OCI-LY7 (cell line): ENCODE measurements at regions not wholly inside any gene's neighbourhood (a gene's known extent, or its start where the extent isn't known, plus 50 kb on each side); places are given as distances from the start of the nearest gene placed in this dataset.

Source experiments
- EZH2phosphoT487 ChIP-seq: fragments of 200-600 bp; sonication (generic); IDR thresholded peaks from 2 replicates; pipeline ENCODE4 v1.6.1; 2018; ENCODE audit warnings: low read depth, borderline replicate concordance, mild to moderate bottlenecking, mixed run types, antibody characterized with exemption, low read length, moderate library complexity, mixed read lengths
- TF ChIP-seq, protein P1 (sequence below): fragments of 200-600 bp; sonication (generic); conservative IDR thresholded peaks from 2 replicates; pipeline ENCODE4 v1.5.1; 2014; ENCODE audit warnings: mild to moderate bottlenecking, antibody characterized with exemption, low read length, moderate library complexity, mixed read lengths

DNA sequence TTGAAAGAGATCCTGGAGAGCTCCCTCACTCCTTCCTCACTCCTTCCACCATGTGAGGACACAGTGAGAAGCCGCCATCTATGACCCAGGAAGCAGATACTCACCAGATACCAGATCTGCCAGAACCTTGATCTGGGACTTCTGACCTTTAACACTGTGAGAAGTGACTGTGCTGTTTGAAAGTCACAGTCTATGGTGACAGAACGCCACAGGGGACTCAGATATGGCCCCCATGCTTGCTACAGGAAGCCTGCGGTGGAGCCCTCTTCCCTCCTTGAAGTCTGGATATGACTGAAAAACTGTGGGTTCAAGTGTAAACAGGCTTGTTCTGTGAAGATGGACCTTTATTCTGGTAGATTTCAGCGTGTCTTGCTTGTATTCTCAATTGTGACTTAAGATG lies 297.8 kb downstream of the KLF6 start:
- TF ChIP-seq, protein P1, sequence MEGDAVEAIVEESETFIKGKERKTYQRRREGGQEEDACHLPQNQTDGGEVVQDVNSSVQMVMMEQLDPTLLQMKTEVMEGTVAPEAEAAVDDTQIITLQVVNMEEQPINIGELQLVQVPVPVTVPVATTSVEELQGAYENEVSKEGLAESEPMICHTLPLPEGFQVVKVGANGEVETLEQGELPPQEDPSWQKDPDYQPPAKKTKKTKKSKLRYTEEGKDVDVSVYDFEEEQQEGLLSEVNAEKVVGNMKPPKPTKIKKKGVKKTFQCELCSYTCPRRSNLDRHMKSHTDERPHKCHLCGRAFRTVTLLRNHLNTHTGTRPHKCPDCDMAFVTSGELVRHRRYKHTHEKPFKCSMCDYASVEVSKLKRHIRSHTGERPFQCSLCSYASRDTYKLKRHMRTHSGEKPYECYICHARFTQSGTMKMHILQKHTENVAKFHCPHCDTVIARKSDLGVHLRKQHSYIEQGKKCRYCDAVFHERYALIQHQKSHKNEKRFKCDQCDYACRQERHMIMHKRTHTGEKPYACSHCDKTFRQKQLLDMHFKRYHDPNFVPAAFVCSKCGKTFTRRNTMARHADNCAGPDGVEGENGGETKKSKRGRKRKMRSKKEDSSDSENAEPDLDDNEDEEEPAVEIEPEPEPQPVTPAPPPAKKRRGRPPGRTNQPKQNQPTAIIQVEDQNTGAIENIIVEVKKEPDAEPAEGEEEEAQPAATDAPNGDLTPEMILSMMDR, result no peak
- TF ChIP-seq EZH2phosphoT487, result no peak
